ENCODE measurements at regions not wholly inside any gene's neighbourhood (a gene's known extent, or its start where the extent isn't known, plus 50 kb on each side); places are given as distances from the start of the nearest gene placed in this dataset.
"Not testable (repeated sequence)": the region's sequence is repeated elsewhere in the genome, so short reads cannot be mapped to it uniquely, and the experiment has no call there.

DNA sequence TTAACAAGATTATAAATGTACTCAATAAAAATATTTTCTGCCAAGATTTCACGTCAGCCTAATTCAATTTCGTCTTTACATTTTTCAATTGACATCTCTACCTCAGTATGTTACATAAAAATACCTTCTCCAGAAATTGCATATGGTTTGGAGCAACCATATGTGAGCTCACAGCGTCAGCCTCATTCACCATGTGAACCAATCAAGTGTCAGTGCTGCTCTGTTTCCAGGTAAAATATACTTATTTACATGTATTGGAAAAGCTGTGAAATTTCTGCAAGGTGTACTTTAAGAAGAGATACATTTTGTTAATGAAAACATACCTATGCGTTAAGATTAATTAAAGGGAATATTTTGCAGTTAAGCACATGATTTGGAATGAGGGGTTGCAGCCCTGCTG, 110.7 kb upstream of the PRSS1 start:
- no peaks in the 10 kb centered on the region for H3K27me3 Mint-ChIP-seq (ENCODE audit: unreplicated experiment)
- H3K27ac Mint-ChIP-seq (ENCODE audit: unreplicated experiment) = no peak overlapping the region
- H3K36me3 Mint-ChIP-seq (ENCODE audit: unreplicated experiment) = no peaks in the 10 kb centered on the region
- H3K4me3 Mint-ChIP-seq (ENCODE audit: unreplicated experiment) = no peak overlapping the region
- TF ChIP-seq, protein P1, sequence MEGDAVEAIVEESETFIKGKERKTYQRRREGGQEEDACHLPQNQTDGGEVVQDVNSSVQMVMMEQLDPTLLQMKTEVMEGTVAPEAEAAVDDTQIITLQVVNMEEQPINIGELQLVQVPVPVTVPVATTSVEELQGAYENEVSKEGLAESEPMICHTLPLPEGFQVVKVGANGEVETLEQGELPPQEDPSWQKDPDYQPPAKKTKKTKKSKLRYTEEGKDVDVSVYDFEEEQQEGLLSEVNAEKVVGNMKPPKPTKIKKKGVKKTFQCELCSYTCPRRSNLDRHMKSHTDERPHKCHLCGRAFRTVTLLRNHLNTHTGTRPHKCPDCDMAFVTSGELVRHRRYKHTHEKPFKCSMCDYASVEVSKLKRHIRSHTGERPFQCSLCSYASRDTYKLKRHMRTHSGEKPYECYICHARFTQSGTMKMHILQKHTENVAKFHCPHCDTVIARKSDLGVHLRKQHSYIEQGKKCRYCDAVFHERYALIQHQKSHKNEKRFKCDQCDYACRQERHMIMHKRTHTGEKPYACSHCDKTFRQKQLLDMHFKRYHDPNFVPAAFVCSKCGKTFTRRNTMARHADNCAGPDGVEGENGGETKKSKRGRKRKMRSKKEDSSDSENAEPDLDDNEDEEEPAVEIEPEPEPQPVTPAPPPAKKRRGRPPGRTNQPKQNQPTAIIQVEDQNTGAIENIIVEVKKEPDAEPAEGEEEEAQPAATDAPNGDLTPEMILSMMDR (IDR thresholded peaks at IDR 0.05; ENCODE audit: partially characterized antibody, unreplicated experiment) = no peak
- no peak for DNase-seq
- no peaks in the 10 kb centered on the region for H3K4me1 Mint-ChIP-seq (ENCODE audit: low read depth, unreplicated experiment)
- no peaks in the 10 kb centered on the region for H3K9me3 Mint-ChIP-seq (ENCODE audit: unreplicated experiment)

DNA sequence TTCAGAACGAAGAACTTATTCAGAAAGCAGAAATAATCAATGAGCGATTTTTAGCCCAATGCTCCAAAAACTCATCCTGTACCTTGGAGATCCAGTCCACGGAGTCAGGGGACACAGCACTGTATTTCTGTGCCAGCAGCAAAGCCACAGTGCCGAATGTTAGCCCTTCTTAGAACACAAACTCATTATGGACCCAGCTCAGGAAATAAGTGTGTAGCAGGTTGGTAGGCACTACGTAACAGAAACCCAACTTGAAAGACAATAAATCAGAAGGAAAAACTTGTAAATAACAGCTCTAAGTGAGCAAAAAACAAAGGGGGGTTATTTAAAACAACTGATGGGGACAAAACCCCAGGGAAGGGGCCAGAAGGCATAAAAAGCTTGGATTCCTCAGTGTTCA, 112.0 kb upstream of the PRSS1 start:
- H3K36me3 Mint-ChIP-seq (ENCODE audit: unreplicated experiment) = no peaks in the 10 kb centered on the region
- no peak for DNase-seq
- H3K4me3 Mint-ChIP-seq (ENCODE audit: unreplicated experiment) = no peak overlapping the region
- TF ChIP-seq, protein P1 (IDR thresholded peaks at IDR 0.05; ENCODE audit: partially characterized antibody, unreplicated experiment) = no peak
- no peaks in the 10 kb centered on the region for H3K4me1 Mint-ChIP-seq (ENCODE audit: low read depth, unreplicated experiment)
- H3K9me3 Mint-ChIP-seq (ENCODE audit: unreplicated experiment) = no peaks in the 10 kb centered on the region
- no peak overlapping the region for H3K27ac Mint-ChIP-seq (ENCODE audit: unreplicated experiment)
- no peaks in the 10 kb centered on the region for H3K27me3 Mint-ChIP-seq (ENCODE audit: unreplicated experiment)

DNA sequence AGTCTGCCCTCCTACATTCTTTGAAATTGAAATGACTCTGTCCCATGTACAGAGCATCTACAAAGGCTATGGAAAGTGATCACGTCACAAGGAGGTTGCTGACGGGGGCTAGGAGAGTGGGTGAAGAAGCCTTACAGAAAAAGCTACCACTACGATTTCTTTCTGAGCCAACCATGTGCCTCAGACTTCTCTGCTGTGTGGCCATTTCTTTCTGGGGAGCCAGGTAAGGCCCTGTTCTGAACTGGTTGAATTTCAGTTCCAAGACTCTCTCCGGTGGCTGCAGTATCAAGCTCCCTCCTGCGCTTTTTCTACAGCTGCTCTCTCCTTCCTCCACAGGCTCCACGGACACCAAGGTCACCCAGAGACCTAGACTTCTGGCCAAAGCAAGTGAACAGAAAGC, 112.5 kb upstream of the PRSS1 start:
- H3K27ac Mint-ChIP-seq (ENCODE audit: unreplicated experiment) = no peak overlapping the region
- no peaks in the 10 kb centered on the region for H3K9me3 Mint-ChIP-seq (ENCODE audit: unreplicated experiment)
- TF ChIP-seq, protein P1 (IDR thresholded peaks at IDR 0.05; ENCODE audit: partially characterized antibody, unreplicated experiment) = no peak
- no peak for DNase-seq
- H3K36me3 Mint-ChIP-seq (ENCODE audit: unreplicated experiment) = no peaks in the 10 kb centered on the region
- no peaks in the 10 kb centered on the region for H3K4me1 Mint-ChIP-seq (ENCODE audit: low read depth, unreplicated experiment)
- H3K27me3 Mint-ChIP-seq (ENCODE audit: unreplicated experiment) = no peaks in the 10 kb centered on the region
- H3K4me3 Mint-ChIP-seq (ENCODE audit: unreplicated experiment) = no peak overlapping the region

DNA sequence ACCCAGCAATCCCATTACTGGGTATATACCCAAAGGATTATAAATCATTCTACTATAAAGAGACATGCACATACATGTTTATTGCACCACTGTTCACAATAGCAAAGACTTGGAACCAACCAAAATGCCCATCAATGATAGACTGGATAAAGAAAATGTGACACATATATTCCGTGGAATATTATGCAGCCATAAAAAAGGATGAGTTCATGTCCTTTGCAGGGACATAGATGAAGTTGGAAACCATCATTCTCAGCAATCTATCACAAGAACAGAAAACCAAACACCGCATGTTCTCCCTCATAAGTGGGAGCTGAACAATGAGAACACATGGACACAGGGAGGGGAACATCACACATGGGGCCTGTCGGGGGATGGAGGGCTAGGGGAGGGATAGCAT, 113.2 kb upstream of the PRSS1 start:
- H3K4me1 Mint-ChIP-seq (ENCODE audit: low read depth, unreplicated experiment); H3K27ac Mint-ChIP-seq (ENCODE audit: unreplicated experiment); DNase-seq; H3K36me3 Mint-ChIP-seq (ENCODE audit: unreplicated experiment); H3K27me3 Mint-ChIP-seq (ENCODE audit: unreplicated experiment); H3K9me3 Mint-ChIP-seq (ENCODE audit: unreplicated experiment); H3K4me3 Mint-ChIP-seq (ENCODE audit: unreplicated experiment): not testable (repeated sequence)

DNA sequence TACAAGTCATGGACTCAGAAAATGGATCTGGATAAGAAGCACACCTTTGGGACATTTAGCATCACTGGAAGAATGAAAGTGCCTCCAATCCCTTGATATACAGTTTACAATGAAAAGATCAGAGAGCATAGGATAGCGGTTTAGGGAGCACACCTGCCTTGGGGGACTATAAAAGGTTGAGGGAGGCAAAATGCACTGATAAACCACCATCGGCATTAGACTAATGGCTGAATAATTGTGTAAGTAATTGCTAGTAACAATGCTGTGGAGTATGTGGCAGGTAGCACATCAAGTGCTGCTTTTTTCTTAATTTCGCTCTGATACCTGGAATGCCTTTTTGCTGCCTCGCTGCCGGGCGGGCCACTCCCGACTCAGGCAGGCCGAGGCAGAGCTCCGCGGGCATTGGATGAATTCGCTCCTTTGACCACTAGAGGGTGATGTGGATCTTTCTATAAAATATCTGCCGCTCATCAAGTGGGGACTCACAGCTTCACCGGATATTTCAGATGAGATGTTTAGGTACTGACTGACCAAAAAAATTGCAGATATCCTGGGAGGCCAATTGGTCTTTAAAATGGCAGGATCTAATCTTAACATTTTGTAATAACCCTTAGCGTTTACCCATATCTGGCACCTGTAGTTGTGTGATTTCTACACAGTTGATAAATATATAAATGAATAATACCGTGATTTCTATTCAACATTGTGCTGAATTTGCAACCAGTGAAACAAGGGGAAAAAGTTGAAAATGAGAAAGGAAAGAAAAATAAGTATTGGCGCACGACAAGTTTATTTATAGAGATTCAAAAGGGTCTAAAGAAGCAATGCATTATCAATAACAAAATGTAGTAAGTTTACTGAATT, 116.8 kb upstream of the PRSS1 start:
- H3K27me3 Mint-ChIP-seq (ENCODE audit: unreplicated experiment) = peaks cover 2% of the 10 kb centered on the region
- peak; percentile 67 for DNase-seq
- no peaks in the 10 kb centered on the region for H3K9me3 Mint-ChIP-seq (ENCODE audit: unreplicated experiment)
- no peaks in the 10 kb centered on the region for H3K4me1 Mint-ChIP-seq (ENCODE audit: low read depth, unreplicated experiment)
- no peaks in the 10 kb centered on the region for H3K36me3 Mint-ChIP-seq (ENCODE audit: unreplicated experiment)
- H3K4me3 Mint-ChIP-seq (ENCODE audit: unreplicated experiment) = no peak overlapping the region
- TF ChIP-seq, protein P1 (IDR thresholded peaks at IDR 0.05; ENCODE audit: partially characterized antibody, unreplicated experiment) = peak; percentile 87
- no peak overlapping the region for H3K27ac Mint-ChIP-seq (ENCODE audit: unreplicated experiment)
